GM21515 (cell line): ENCODE measurements at regions not wholly inside any gene's neighbourhood (a gene's known extent, or its start where the extent isn't known, plus 50 kb on each side); places are given as distances from the start of the nearest gene placed in this dataset.
"Not testable (repeated sequence)": the region's sequence is repeated elsewhere in the genome, so short reads cannot be mapped to it uniquely, and the experiment has no call there.

Experiments used
- ATAC-seq: cut with Tn5 transposase; IDR thresholded peaks from one replicate; pipeline ENCODE4 v1.9.1; 2021; ENCODE audit not compliant: unreplicated experiment

GRCh38 chr12:77232045-77232444 lies 166.7 kb upstream of the E2F7 start:
- ATAC-seq, result no peak

DNA sequence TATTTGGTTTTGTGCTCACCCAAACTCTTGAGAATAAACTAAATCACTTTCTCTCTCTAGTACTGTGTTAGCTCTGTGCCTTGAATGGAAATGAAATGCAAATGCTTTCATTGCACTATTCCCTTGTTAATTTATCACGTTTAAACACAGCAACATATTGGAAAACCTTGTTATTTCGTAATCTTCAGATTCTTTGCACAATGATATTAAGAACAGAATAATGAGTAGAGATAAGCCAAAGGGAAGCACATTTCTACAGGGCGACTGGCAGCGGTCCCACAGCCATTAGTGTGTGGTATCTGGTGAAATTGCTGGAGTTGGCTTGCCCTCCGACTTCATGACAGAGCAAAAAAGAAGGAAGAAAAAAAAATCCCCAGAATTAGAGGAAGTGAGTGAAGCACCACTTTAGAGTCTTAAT lies 166.1 kb upstream of the E2F7 start:
- no peak for ATAC-seq

DNA sequence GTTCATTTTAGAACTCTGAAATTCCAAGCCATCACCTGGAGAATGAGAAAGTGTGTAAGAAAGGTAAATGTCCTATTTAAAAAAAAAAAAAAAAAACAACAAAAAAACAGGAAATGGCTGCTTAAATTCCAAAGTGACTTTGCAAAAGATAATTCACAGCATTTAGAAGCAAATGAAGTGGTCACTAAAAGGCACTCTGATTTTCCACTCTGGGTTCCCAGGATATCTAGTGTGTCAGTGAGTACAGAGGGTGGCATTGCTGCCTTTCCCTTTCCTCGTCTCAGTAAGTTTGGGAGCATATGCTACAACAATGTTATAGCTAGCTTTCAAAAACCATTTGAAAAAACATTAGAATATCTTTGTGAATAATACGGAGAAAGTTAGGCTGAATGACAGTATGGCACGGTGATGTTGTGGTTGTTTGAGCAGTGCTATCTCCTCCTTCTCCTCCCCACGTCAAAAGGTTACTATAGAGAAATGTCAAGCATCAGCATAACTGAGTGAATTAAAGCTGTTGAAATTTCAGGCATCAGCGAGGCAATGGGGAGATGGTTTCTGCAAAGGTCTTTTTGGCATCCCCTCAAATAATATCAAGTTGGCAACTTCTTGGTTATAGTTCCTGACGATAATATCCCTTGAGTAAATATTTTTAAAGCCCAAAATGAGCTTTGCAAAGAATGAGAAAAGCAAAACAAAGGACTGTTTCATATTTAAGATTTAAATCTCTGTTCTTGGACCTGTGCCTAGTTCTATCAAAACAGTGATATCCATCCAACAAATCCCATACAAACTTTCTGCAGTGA lies 164.5 kb upstream of the E2F7 start:
- no peak for ATAC-seq

- ATAC-seq, result no peak
Observed at GRCh38 chr12:77228376-77228775, 163.0 kb upstream of the E2F7 start.

DNA sequence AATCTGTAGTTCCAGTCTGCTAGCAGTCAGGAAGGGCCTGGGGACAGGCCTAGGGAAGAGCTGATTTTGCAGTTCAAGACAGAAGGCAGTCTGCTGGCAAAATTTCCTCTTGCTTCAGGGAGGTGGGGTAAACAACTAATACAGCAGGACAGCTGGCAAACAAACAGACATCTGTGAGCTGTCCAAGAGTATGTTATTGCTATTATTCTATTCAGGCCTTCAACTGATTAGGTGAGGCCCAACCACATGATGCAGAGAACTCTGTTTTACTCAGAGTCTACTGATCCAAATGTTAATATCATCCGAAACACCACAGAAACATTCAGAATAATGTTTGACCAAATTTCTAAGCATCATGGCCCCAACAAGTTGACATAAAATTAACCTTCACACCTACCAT lies 161.0 kb upstream of the E2F7 start:
- no peak for ATAC-seq

GRCh38 chr12:77225373-77225772 lies 160.0 kb upstream of the E2F7 start:
- ATAC-seq, result no peak

DNA sequence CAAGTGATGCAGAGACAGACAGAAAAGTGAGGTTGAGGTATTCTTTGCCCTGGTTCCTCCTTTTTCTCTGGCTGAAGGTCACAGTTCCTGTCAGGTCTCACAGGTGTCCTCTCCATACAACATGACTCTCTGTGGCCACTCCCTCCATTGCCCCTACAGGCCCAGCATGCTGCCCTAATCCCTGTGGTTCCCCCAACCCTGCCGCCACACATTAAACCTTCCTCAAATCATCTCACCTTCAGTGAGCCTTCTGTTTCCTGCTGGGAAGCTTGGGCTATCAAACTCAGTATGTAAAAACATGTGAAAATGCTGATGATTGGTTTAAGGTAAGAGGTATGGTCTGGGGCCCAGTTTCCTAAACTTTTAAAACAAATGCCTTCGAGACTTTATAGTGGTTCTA lies 159.0 kb upstream of the E2F7 start:
- no peak for ATAC-seq

GRCh38 chr12:77222336-77222735 lies 157.0 kb upstream of the E2F7 start:
- ATAC-seq, result no peak

- no peak for ATAC-seq
Observed at GRCh38 chr12:77220586-77220985, 155.2 kb upstream of the E2F7 start.

DNA sequence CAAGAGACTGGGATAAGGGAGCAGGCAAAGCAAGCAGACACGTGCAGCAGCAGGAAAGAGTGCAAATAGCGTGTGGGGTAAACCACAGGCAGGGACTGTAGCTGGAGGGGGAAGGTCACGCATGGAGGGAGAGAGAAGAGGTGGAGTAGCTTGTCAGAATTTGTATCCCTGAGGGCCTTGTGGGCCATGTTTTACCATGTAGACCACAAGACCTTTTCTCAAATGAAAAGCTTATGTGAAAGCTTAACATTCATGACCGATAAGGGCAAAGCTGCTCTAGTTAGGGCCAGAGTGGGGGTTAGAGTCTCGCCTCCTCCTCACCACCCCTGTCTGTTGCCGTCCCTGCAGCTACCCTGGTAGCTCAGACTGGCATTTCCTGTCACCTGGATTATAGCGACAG lies 152.9 kb upstream of the E2F7 start:
- peak; percentile 61 for ATAC-seq

GRCh38 chr12:77216136-77216535 lies 150.8 kb upstream of the E2F7 start:
- not testable (repeated sequence) for ATAC-seq

DNA sequence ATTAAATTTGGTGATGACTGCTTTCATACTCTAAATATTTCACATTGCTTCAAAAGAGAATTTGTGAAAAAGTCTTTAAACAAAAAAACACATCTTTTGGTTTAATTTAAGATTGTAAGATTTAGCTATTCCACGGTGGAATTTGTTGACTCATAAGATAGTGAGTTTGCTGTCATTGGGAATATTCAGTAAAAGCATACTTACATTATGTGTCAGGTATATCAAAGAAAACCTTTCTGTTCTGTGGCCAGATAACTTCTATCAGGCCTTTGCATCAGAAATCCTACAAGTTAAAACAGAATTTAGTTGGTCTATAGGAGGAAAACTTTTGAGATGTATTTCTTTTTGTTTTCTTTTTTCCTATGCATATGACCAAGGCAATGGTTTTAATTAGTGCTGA lies 148.8 kb upstream of the E2F7 start:
- no peak for ATAC-seq

DNA sequence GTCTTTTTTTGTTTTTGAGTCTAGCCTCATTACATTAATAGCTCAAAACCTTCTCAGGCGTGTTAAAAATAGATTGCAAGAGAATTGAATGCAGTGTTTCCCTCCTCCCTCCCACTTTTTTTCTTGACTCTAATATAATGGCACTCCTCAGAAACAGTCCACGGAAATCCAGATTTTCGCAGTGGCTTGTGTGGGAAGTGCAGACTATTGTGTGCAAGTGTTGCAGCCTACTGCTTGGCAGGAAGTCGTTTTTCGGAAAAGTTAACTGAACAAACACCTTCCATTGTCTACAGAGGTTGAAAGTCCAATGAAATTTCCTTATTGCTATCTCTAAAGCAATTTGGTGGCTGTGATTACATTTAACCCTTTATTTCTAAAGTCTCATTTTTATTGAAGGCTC lies 147.9 kb upstream of the E2F7 start:
- ATAC-seq, result no peak

GRCh38 chr12:77210724-77211123 lies 145.4 kb upstream of the E2F7 start:
- ATAC-seq, result no peak

DNA sequence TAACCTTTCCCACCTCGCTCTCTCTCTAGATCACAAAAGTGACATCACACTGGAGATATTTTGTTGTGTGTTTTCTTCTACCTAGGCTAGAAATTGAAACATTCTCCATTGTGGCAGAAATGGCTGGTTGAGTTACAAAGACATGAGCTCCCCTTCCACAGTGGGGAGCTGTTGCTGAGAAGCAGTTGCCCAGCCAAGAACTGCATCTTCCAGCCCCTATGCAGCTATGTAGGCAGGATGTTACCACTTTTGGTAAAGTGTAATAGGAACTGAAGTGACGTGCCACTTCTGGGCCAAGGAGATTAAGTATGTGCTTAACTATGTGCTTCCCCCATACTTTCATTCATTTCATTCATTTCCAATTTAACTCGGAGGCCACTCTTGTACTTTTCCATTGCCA lies 138.7 kb upstream of the E2F7 start:
- ATAC-seq, result no peak

- no peak for ATAC-seq
Observed at GRCh38 chr12:77202457-77203060, 137.2 kb upstream of the E2F7 start.

DNA sequence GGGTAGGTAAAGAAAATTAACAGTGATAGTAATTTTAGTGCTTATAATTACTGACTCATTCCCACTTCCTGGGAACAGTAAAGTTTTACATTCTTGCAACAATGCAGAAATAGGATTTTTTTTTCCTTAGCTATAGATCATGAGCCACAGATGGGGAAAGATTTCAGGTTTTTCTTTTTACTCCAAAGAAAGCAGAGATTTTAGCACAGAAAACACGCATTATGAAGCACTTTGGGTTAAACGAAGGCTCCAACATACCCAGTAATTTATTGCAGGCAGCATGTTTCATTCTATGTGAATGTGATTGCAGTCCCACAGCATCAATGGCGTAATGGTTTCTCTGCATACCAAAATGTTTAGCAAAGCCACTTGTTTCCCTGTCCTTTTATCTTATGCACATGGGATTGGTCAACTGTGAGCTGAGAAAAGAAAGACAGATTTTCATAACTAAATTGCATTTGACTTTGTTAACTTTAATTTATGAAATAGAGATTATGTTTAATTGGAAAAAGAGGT lies 124.6 kb upstream of the E2F7 start:
- no peak for ATAC-seq

DNA sequence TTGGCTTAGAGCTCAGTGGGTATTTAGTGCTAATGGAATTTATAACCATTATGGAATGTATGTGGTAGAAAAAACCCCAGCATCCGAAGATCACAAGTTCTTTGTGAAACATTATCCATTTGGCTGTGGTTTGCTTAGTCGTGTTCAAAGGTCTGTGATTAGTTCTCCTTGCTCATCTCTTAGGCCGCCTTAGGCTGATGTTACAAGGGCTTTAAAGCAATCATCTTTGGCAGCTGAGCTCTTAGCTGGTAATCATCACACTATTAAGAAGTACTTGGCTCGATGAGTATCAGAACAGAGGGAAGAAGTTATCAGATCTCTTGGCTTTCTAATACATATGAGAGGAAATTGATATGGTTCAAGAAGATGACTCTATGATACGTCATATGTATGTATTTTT lies 124.1 kb upstream of the E2F7 start:
- no peak for ATAC-seq

- no peak for ATAC-seq
Observed at GRCh38 chr12:77179515-77179914, 114.1 kb upstream of the E2F7 start.

DNA sequence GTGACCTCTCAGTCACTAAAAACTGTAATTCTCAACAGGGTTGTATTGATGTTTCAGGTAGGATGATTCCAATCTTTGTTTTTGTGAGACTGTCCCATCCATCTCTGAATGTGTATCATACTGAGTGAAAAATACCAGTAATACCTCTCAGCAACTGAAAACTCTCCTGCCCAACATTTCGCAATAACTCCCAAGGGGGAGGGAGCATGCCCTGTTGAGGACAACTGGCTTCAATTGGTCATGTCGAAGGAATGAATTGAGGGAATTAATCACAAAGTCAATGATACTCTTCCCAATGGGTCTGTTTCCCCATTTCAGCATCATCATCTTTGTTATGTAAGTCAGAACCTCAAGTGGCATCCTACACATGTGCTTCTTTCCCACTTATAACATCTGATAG lies 102.4 kb upstream of the E2F7 start:
- no peak for ATAC-seq

DNA sequence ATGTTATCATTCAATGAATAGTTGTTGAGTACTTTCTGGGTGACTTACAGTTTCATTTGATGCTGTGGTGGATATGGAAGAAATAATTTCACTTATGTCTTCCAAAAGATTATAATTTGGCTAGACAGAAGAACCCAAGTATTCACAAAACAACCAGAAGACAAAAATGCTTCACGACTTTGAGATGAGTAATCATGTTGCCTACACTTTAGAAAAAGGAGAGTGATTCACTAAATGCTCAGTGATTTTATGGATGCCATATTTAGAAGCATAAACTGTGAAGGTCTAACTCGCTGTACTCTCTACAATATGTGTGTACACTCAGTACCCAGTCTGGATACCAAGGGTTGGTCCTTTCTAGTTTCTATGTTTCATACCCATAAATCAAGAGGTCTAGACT lies 101.3 kb upstream of the E2F7 start:
- no peak for ATAC-seq
